Neural progenitor cell (in vitro differentiated cells): ENCODE measurements at regions not wholly inside any gene's neighbourhood (a gene's known extent, or its start where the extent isn't known, plus 50 kb on each side); places are given as distances from the start of the nearest gene placed in this dataset.

Source experiments
- EZH2 ChIP-seq: fragments of 200-600 bp; sonication (generic); IDR thresholded peaks from 2 replicates; pipeline ENCODE4 v1.6.1; 2017; ENCODE audit warnings: antibody characterized with exemption, mild to moderate bottlenecking, moderate library complexity
- EZH2phosphoT487 ChIP-seq: fragments of 200-600 bp; sonication (generic); IDR thresholded peaks from 2 replicates; pipeline ENCODE4 v1.6.1; 2017; ENCODE audit warnings: antibody characterized with exemption
- TF ChIP-seq, protein P1 (sequence below): fragments of 200-600 bp; sonication (generic); IDR thresholded peaks from 2 replicates; pipeline ENCODE4 v1.5.1; 2017; ENCODE audit warnings: antibody characterized with exemption, mild to moderate bottlenecking

DNA sequence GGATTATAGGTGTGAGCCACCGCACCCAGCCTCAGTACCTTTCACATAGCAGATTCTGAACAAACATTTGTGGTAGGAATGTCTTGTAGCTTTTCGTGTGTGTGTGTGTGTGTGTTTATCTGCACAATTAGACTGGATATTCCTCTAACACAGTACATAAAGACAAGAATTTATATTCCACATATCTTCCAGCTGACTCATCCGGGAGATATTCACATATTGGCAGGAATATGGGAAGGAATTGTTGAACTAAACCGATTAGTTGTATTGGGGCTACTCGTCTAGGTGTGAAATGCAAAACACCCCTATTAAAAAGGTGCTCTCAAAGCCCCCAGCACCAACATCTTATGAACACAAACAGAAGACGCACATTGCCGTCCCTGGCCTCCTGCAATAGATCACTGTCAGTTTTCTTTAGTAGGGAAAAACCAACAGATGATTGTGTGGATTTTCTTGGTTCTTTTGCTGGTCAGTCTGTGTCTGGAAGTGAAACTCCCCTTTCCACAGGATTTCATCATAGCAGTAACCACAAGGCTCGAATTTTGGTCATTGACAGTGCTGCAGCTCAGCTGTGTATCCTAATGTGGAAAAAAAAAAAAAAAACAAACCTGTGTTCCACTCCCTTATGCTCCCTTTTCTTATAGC, 208.5 kb upstream of the ACVR2A start:
- TF ChIP-seq EZH2phosphoT487 = no peak
- TF ChIP-seq EZH2 = no peak
- TF ChIP-seq, protein P1, sequence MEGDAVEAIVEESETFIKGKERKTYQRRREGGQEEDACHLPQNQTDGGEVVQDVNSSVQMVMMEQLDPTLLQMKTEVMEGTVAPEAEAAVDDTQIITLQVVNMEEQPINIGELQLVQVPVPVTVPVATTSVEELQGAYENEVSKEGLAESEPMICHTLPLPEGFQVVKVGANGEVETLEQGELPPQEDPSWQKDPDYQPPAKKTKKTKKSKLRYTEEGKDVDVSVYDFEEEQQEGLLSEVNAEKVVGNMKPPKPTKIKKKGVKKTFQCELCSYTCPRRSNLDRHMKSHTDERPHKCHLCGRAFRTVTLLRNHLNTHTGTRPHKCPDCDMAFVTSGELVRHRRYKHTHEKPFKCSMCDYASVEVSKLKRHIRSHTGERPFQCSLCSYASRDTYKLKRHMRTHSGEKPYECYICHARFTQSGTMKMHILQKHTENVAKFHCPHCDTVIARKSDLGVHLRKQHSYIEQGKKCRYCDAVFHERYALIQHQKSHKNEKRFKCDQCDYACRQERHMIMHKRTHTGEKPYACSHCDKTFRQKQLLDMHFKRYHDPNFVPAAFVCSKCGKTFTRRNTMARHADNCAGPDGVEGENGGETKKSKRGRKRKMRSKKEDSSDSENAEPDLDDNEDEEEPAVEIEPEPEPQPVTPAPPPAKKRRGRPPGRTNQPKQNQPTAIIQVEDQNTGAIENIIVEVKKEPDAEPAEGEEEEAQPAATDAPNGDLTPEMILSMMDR = no peak
